H1 (cell line): ENCODE measurements at regions not wholly inside any gene's neighbourhood (a gene's known extent, or its start where the extent isn't known, plus 50 kb on each side); places are given as distances from the start of the nearest gene placed in this dataset.

ENCODE experiments used
- CTCF ChIA-PET: fragments of 300-600 bp; sonication (Branson Sonifier 250); formaldehyde crosslinking; loops from one replicate; lab custom pipeline; 2021; ENCODE audit not compliant: partially characterized antibody; lab: Charles Lee
- POLR2A ChIA-PET: fragments of 300-600 bp; sonication (Branson Sonifier 250); formaldehyde crosslinking; loops from one replicate; lab custom pipeline; 2021; ENCODE audit warnings: inconsistent platforms; ENCODE audit not compliant: partially characterized antibody; lab: Charles Lee
- DNase-seq, 2 experiments: peaks; one replicate each; pipeline versions ENCODE4 v3.0.0 to v3.0.0-alpha.2; 2010 to 2022; ENCODE audit warnings: low spot score in 2 of 2, low read depth in 1 of 2, mixed read lengths in 1 of 2
- FAIRE-seq: peaks from 2 replicates; lab custom pipeline; 2011; peaks lifted over from hg19 to GRCh38; lab: Jason Lieb, UNC
- H2AFZ ChIP-seq: 2 replicates; pipeline ENCODE4 v1.8.1; 2012; ENCODE audit warnings: low read length, inconsistent platforms
- H2AK5ac ChIP-seq: 2 replicates; pipeline ENCODE4 v1.6.1; 2013; ENCODE audit warnings: low read depth, low read length
- H2BK120ac ChIP-seq: replicated peaks from 2 replicates; pipeline ENCODE3; 2013; ENCODE audit warnings: low read depth, low read length, inconsistent platforms
- H2BK12ac ChIP-seq: 2 replicates; pipeline ENCODE4 v1.6.1; 2013; ENCODE audit warnings: low read depth, low read length
- H2BK15ac ChIP-seq: 2 replicates; pipeline ENCODE4 v1.6.1; 2013; ENCODE audit warnings: low read length
- H2BK20ac ChIP-seq: 2 replicates; pipeline ENCODE4 v1.6.1; 2013; ENCODE audit warnings: low read length
- H2BK5ac ChIP-seq: 2 replicates; pipeline ENCODE4 v1.6.1; 2013; ENCODE audit warnings: low read depth, low read length
- H3K14ac ChIP-seq: 2 replicates; pipeline ENCODE4 v1.6.1; 2013; ENCODE audit warnings: inconsistent platforms; ENCODE audit not compliant: insufficient read length
- H3K18ac ChIP-seq: 2 replicates; pipeline ENCODE4 v1.6.1; 2013; ENCODE audit warnings: low read length; ENCODE audit errors: extremely low read depth
- H3K23ac ChIP-seq: 2 replicates; pipeline ENCODE4 v1.6.1; 2013; ENCODE audit warnings: inconsistent platforms; ENCODE audit not compliant: insufficient read length
- H3K23me2 ChIP-seq: 2 replicates; pipeline ENCODE4 v1.6.1; 2013; ENCODE audit warnings: low read depth, low read length
- H3K27ac ChIP-seq: 2 replicates; pipeline ENCODE4 v1.6.1; 2011; ENCODE audit warnings: low read depth, low read length, inconsistent platforms
- H3K27me3 ChIP-seq, 4 experiments: replicated peaks in 1 of 4; 1 replicate in 1 of 4; 2 replicates in 3 of 4; pipeline versions ENCODE4 v1.6.1 to v1.8.1; 2011 to 2013; ENCODE audit warnings: low read length in 3 of 4, mild to moderate bottlenecking in 3 of 4, inconsistent platforms in 2 of 4, mixed read lengths in 2 of 4, moderate library complexity in 1 of 4; ENCODE audit not compliant: control insufficient read depth in 3 of 4, insufficient read depth in 3 of 4; ENCODE audit errors: extremely low read depth in 1 of 4
- H3K36me3 ChIP-seq, 4 experiments: 2 replicates each; pipeline versions ENCODE4 v1.6.1 to v1.8.1; 2011 to 2013; ENCODE audit warnings: mild to moderate bottlenecking in 4 of 4, low read length in 3 of 4, moderate library complexity in 2 of 4, control low read depth in 1 of 4, inconsistent platforms in 1 of 4; ENCODE audit not compliant: insufficient read depth in 4 of 4, control insufficient read depth in 2 of 4
- H3K4ac ChIP-seq: replicated peaks from 2 replicates; pipeline ENCODE3; 2013; ENCODE audit warnings: low read length, low read depth, mixed read lengths, inconsistent platforms; ENCODE audit not compliant: insufficient read length
- H3K4me1 ChIP-seq, 4 experiments: replicated peaks in 1 of 4; 1 replicate in 1 of 4; 2 replicates in 3 of 4; pipeline versions ENCODE4 v1.6.1 to v1.8.1; 2011 to 2013; ENCODE audit warnings: low read length in 3 of 4, inconsistent platforms in 2 of 4, mixed read lengths in 1 of 4; ENCODE audit not compliant: insufficient read depth in 4 of 4, control insufficient read depth in 3 of 4
- H3K4me2 ChIP-seq, 2 experiments: 2 replicates each; pipeline versions ENCODE4 v1.6.1 to v1.8.1; 2011 to 2013; ENCODE audit warnings: low read depth in 2 of 2, low read length in 2 of 2, control low read depth in 1 of 2, inconsistent platforms in 1 of 2, mild to moderate bottlenecking in 1 of 2; ENCODE audit not compliant: insufficient read depth in 1 of 2
- H3K4me3 ChIP-seq, 4 experiments: fragments of 200-600, 300-600 bp in 1 of 4; sonication (generic), shearing (Covaris generic), sonication (Bioruptor Twin) in 1 of 4; 2 replicates each; pipeline versions ENCODE4 v1.5.1 to v1.8.1; 2011 to 2016; ENCODE audit warnings: low read length in 4 of 4, low read depth in 3 of 4, control low read depth in 2 of 4, inconsistent platforms in 2 of 4, mild to moderate bottlenecking in 2 of 4, mixed read lengths in 1 of 4, moderate library complexity in 1 of 4; ENCODE audit not compliant: insufficient read depth in 2 of 4; ENCODE audit errors: extremely low read depth in 1 of 4
- H3K56ac ChIP-seq: replicated peaks from 2 replicates; pipeline ENCODE3; 2013; ENCODE audit warnings: low read depth, mild to moderate bottlenecking, mixed read lengths, low read length, inconsistent platforms; ENCODE audit not compliant: insufficient read length
- H3K79me1 ChIP-seq: 2 replicates; pipeline ENCODE4 v1.6.1; 2013; ENCODE audit warnings: low read depth, low read length, control low read depth
- H3K79me2 ChIP-seq, 2 experiments: 2 replicates each; pipeline versions ENCODE4 v1.6.1 to v1.8.1; 2012 to 2013; ENCODE audit warnings: low read length in 2 of 2, mild to moderate bottlenecking in 2 of 2, inconsistent platforms in 1 of 2; ENCODE audit not compliant: insufficient read depth in 2 of 2, control insufficient read depth in 1 of 2
- H3K9ac ChIP-seq, 4 experiments: replicated peaks in 1 of 4; 1 replicate in 1 of 4; 2 replicates in 3 of 4; pipeline versions ENCODE4 v1.6.1 to v1.8.1; 2011 to 2013; ENCODE audit warnings: low read depth in 3 of 4, low read length in 3 of 4, control low read depth in 2 of 4, mild to moderate bottlenecking in 2 of 4, moderate library complexity in 2 of 4, inconsistent platforms in 1 of 4; ENCODE audit errors: extremely low read depth in 1 of 4
- H3K9me3 ChIP-seq, 2 experiments: 2 replicates each; pipeline versions ENCODE4 v1.6.1 to v1.8.1; 2012 to 2013; ENCODE audit warnings: mild to moderate bottlenecking in 2 of 2, moderate library complexity in 2 of 2, control low read depth in 1 of 2, inconsistent platforms in 1 of 2, low read depth in 1 of 2, low read length in 1 of 2, mixed read lengths in 1 of 2; ENCODE audit not compliant: insufficient read depth in 2 of 2
- H4K20me1 ChIP-seq, 2 experiments: replicated peaks in 1 of 2; 2 replicates each; pipeline versions ENCODE3 to v1.8.1; 2011 to 2013; ENCODE audit warnings: inconsistent platforms in 2 of 2, low read length in 2 of 2, mild to moderate bottlenecking in 1 of 2; ENCODE audit not compliant: insufficient read depth in 2 of 2, control insufficient read depth in 1 of 2
- H4K5ac ChIP-seq: 2 replicates; pipeline ENCODE4 v1.6.1; 2013; ENCODE audit warnings: low read length, low read depth, mixed read lengths, inconsistent platforms; ENCODE audit not compliant: insufficient read length
- H4K8ac ChIP-seq: 2 replicates; pipeline ENCODE4 v1.8.0; 2013; ENCODE audit warnings: mild to moderate bottlenecking, moderate library complexity, low read length, inconsistent platforms; ENCODE audit not compliant: insufficient read depth; ENCODE audit errors: extremely low read depth
- H4K91ac ChIP-seq: replicated peaks from 2 replicates; pipeline ENCODE3; 2013; ENCODE audit warnings: low read length, mixed read lengths, inconsistent platforms; ENCODE audit not compliant: insufficient read length
- CEBPB ChIP-seq: IDR thresholded peaks from 2 replicates; pipeline ENCODE4 v1.6.1; 2012; ENCODE audit warnings: low read depth, low read length
- POU5F1 ChIP-seq: IDR thresholded peaks from 2 replicates; pipeline ENCODE4 v1.6.1; 2011; ENCODE audit warnings: low read depth, mild to moderate bottlenecking, low read length, moderate library complexity
- RAD21 ChIP-seq, 2 experiments: IDR thresholded peaks in 1 of 2; conservative IDR thresholded peaks in 1 of 2; 2 replicates each; pipeline ENCODE4 v1.6.1; 2011; ENCODE audit warnings: low read depth in 2 of 2, low read length in 2 of 2, improper control_type of control experiment in 1 of 2, inconsistent platforms in 1 of 2, mild to moderate bottlenecking in 1 of 2, moderate library complexity in 1 of 2
- WGBS, 2 experiments: shearing (Covaris generic) in 1 of 2; methylation state at CpG; one replicate each; pipeline versions ENCODE4 v1.1.6 to v1.1.7; 2013 to 2015; ENCODE audit warnings: low lambda C conversion rate in 2 of 2, mixed read lengths in 2 of 2, inconsistent platforms in 1 of 2, low coverage in 1 of 2, missing lambda C conversion rate in 1 of 2; ENCODE audit not compliant: insufficient replicate concordance in 2 of 2, insufficient coverage in 1 of 2, insufficient read length in 1 of 2; ENCODE audit errors: extremely low coverage in 1 of 2, missing lambda C conversion rate in 1 of 2; 5-methylcytosine and 5-hydroxymethylcytosine counted together

DNA sequence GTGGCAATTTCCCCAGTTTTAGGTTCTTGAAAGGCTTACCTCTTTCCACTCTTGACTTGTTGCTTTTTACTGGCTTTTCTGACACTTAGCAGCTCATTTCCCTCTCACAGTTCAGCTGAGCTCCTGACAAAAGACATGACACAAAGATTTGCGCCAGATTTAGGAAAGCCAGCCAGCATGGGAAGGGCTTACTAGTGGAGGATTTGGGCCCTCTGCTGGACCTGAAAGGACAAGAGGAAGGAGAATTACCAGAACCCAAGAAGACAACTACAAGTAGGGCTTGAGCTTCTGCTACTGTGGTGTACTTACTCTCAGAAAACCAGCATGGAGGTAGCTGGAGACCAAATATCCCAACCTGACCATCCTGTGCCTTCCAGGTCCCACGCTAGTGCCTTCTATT, 784.5 kb downstream of the BRINP3 start:
- H3K4me1 ChIP-seq, result no peaks in the 10 kb centered on the region
- H2BK5ac ChIP-seq, result no peak overlapping the region
- DNase-seq (no peak), FAIRE-seq (no peak)
- H4K20me1 ChIP-seq, result no peaks in the 10 kb centered on the region
- H3K18ac ChIP-seq, result no peak overlapping the region
- POLR2A ChIA-PET, result no interaction called here
- no peaks in the 10 kb centered on the region for H3K23me2 ChIP-seq
- H4K8ac ChIP-seq, result no peak overlapping the region
- CTCF ChIA-PET, result interaction anchor here (0.6 to 1.0 kb wide), 2 partner anchors 10 to 111 kb away, joined by 3 read pairs; no protein-coding TSS in a partner anchor
- H4K91ac ChIP-seq, result no peak overlapping the region
- H2BK15ac ChIP-seq, result no peak overlapping the region
- no peaks in the 10 kb centered on the region for H3K79me1 ChIP-seq
- no peak overlapping the region for H3K9ac ChIP-seq
- no peak overlapping the region for H3K14ac ChIP-seq
- no peak overlapping the region for H3K4me2 ChIP-seq
- H2AK5ac ChIP-seq, result no peak overlapping the region
- no peak overlapping the region for H3K27ac ChIP-seq
- no peak overlapping the region for H2BK20ac ChIP-seq
- TF ChIP-seq RAD21 (IDR thresholded peaks at IDR 0.05 in 1 of 2, conservative IDR thresholded peaks at IDR 0.05 in 1 of 2; ENCODE audit: low read depth in 2 of 2, low read length in 2 of 2) (peak in 1 of 2 experiments; percentile 27; a peak in 1 of 4 replicates), POU5F1 (no peak), CEBPB (no peak)
- H4K5ac ChIP-seq, result no peak overlapping the region
- WGBS, 2 experiments, result 95% methylated on average over 2 of the region's 2 CpGs; no CpG with 5 or more reads in 1 of the 2 experiments
- H3K79me2 ChIP-seq, result no peaks in the 10 kb centered on the region
- H2AFZ ChIP-seq, result 0 out of 2 replicates have a peak overlapping the region, but pooled peaks have one; percentile 59
- H3K36me3 ChIP-seq, result no peaks in the 10 kb centered on the region; a peak in 1 of 8 replicates
- no peaks in the 10 kb centered on the region for H3K27me3 ChIP-seq
- H2BK120ac ChIP-seq, result no peak overlapping the region
- no peak overlapping the region for H3K4ac ChIP-seq
- no peak overlapping the region for H3K4me3 ChIP-seq
- H3K23ac ChIP-seq, result no peak overlapping the region
- H3K56ac ChIP-seq, result no peak overlapping the region
- no peak overlapping the region for H2BK12ac ChIP-seq
- peaks cover 0 to 11% of the 10 kb centered on the region in 2 experiments; a peak in 1 of 4 replicates for H3K9me3 ChIP-seq
